HG03571 (cell line): ENCODE measurements at regions not wholly inside any gene's neighbourhood (a gene's known extent, or its start where the extent isn't known, plus 50 kb on each side); places are given as distances from the start of the nearest gene placed in this dataset.

Source experiments
- ATAC-seq: cut with Tn5 transposase; IDR thresholded peaks from one replicate; pipeline ENCODE4 v1.9.1; 2021; ENCODE audit not compliant: unreplicated experiment

DNA sequence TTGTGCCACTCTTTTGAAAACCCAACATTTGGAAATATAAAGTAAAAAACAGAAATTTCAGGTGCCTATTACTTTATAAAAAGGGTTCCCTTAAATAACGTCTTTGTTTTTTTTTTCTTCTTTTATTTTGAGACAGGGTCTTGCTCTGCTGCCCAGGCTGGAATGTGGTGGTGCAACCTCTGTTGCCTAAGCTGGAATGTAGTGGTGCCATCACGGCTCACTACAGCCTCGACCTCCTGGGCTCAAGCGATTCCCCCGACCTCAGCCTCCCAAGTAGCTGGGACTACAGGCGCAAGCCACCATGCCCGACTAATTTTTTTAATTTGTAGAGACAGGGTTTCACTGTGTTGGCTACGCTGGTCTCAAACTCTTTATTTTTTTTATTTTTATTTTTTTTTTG lies 110.2 kb upstream of the HNRNPU start:
- no peak for ATAC-seq

GRCh38 chr1:244974106-244974505 lies 109.8 kb upstream of the HNRNPU start:
- no peak for ATAC-seq

- ATAC-seq, result no peak
Measured at GRCh38 chr1:244971552-244972216, 107.3 kb upstream of the HNRNPU start.

GRCh38 chr1:244970744-244971551 lies 106.6 kb upstream of the HNRNPU start:
- ATAC-seq, result peak; percentile 62

GRCh38 chr1:244970236-244970743 lies 105.9 kb upstream of the HNRNPU start:
- peak; percentile 67 for ATAC-seq

DNA sequence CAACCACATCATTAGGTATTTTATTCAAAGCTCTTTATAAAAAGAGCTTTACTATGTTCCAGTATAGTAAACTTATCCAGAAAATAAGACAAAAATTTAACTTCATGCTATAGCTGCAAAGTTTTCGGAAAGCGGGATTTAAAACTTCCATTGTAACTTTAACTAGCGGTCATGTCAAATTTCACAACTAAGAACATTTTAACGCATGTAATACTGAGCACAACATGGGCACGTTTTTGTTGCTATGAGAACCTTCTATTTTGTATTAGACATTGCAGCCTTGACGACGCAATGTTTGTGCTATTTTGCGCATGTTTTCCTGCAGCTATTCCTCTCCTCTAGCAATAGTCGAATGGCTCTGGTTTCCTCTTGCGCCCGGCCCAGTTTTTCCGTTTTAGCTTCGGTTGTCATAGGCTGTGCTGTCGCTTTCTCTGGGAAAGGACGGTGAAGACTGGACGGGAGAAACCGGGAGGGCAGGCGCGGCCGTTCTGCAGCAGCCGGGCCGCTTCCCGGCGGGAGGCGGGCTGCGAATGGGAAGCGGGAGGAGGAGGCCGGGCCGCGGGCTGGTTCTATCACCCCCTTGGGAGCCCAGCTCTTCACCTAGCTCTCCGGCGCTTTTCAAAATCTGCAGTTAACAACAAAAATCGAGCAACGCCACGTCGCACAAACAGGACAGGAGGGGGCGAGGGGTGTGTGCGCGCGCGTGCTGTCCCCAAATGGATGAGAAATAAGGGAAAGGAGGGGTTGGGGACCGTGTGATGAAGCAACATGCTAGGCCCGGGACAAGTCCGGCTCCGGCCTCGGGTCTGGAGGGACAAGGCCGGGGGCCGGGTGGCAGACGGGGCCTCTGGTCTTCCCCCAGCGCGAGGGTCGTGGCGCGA lies 105.3 kb upstream of the HNRNPU start:
- peak; percentile 32 for ATAC-seq

DNA sequence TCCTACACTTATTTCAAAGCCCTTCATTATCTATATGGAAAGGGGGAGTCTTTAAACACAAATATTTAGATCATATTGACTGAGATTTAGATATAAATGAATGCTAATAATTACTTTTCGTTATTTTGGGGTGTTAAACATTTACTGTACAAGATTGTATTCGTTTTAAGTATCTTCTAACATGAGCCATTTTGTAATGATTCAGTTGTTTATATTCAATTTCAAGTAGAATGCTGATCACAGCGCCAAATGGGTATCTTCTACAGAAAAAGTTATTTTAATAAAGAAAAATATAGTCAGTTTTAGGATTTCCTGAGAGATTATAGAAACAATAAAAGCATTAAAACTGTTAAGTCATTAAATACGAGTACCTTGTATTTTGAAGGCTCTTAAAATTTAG lies 104.5 kb upstream of the HNRNPU start:
- no peak for ATAC-seq

GRCh38 chr1:244968471-244968871 lies 104.1 kb upstream of the HNRNPU start:
- no peak for ATAC-seq

GRCh38 chr1:244967159-244967558 lies 102.8 kb upstream of the HNRNPU start:
- ATAC-seq, result no peak

DNA sequence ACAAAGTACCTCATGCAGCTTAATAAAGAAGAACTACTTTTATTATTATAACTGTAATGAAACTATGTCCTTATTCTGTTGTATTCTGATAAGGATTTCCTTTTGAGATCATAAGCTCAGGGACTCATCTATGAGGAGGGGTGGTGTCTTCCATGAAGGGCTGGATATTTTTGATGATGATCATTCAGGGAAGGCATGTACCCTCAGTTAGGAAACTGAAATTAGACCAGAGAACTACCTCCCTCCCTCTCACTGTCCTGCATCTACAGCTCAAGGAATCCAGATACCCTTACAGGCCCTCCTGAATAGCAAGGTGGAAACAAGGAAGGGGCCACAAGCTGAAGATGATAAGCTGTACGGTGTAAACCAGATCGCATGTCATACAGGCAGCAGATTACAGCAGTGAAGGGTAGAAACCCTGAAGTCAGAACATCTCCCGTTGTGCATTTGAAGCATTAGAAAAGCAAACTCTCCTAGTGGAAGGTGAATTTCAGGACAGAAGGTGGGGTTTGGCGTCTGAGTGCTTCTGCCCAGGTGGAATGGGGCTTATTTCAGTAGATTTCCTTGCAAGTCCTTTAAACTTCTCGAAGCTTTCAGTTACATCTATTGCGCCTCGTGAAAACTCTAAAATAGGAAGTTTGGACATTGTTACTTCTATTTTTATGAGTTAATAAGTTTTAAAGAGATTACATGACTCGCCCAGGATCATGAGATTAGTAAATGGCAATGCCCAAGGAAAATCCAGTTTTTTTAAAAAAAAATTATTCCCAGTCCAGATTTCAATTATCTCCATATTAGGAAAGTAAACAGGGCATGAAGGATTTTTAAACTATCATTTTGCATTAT lies 101.1 kb upstream of the HNRNPU start:
- ATAC-seq, result no peak

GRCh38 chr1:244964112-244964971 lies 100.0 kb upstream of the HNRNPU start:
- no peak for ATAC-seq

- no peak for ATAC-seq
Measured at GRCh38 chr1:244963231-244963826, 99.0 kb upstream of the HNRNPU start.

DNA sequence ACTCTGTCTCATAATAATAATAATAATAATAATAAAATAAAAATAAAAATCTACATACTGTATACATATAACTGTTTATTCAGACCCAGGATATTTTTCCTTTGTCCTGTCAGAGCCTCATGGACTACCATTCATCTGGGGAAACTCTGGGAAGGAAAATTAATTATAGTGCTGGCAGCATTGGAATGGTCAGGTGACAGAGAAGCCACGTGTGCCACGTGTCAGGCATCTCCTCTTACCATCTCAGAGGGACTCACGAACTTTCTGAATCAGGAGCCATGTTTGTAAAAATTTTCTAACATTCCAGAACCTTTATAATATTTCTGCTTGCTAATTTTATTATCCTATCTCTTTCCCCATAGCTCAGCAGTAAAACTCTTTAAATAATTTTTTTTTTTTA lies 97.8 kb upstream of the HNRNPU start:
- ATAC-seq, result no peak

- ATAC-seq, result no peak
Measured at GRCh38 chr1:244960904-244961303, 96.6 kb upstream of the HNRNPU start.

DNA sequence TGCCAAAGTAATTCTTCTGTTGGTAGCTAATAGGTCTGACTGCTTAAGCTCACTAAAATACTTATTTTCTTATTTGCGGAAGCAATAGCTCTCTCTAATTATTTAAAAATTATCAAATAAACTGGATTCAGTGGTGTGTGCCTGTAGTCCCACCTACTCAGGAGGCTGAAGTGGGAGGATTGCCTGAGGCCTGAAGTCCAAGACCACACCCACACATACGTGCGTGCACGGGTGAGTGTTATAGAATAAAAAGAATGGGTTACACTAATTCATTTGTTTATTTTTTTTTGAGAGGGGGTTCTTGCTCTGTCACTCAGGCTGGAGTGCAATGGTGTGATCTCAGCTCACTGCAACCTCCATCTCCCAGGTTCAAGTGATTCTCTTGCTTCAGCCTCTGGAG lies 94.2 kb upstream of the HNRNPU start:
- ATAC-seq, result no peak

DNA sequence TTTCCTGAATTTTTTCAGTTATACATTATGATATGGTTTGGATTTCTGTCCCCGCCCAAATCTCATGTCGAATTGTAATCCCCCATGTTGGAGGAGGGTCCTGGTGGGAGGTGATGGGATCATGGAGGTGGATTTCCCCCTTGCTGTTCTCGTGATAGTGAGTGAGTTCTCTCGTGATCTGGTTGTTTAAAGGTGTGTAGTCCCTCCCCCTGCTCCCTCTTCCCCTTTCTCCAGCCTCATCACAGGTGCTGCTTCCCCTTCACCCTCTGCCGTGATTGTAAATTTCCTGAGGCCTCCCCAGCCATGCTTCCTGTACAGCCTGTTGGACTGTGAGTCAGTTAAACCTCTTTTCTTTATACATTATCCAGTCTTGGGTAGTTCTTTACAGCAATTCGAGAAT lies 93.2 kb upstream of the HNRNPU start:
- no peak for ATAC-seq

DNA sequence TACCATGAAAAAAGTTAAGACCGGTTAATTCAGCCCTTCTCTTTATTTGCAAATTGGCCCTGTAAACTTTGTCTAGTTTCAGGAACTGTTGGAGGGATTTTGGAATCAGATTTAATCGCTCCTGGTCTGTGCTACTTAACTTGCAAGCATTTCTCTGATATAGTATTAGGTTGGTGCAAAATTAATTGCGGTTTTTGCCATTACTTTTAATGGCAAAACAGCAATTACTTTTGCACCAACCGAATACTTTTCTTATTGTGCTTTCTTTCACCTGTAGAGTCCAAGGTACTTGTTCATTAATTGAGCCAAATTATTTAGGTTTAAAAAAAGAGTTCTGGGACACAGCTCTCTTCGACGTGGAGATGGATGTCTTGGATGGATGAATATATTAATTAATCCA lies 92.8 kb upstream of the HNRNPU start:
- no peak for ATAC-seq

DNA sequence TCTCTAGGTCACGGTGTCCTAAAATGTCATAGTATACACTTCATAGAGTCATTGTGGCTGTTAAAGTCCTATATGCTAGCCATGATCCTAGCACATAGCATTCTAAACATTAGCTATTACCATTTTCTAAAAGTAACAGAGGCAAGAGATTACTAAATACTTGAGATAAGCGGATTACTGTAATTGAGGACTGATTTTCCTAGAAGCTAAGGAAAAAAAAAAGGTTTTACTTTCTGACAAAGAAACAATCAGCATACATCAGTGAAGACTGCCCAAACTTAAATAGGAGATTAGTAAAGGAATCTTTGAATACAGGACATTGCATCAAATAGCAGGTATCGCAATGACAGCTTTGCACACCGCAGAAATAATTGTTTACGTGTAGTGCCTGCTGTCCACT lies 91.3 kb upstream of the HNRNPU start:
- no peak for ATAC-seq

GRCh38 chr1:244954359-244954758 lies 90.0 kb upstream of the HNRNPU start:
- no peak for ATAC-seq
